HCT116 (cell line): ENCODE measurements at regions not wholly inside any gene's neighbourhood (a gene's known extent, or its start where the extent isn't known, plus 50 kb on each side); places are given as distances from the start of the nearest gene placed in this dataset.

Experiments used
- CTCF ChIP-seq, 3 experiments: fragments of 200-600 bp in 1 of 3; sonication (generic) in 1 of 3; IDR thresholded peaks in 2 of 3; conservative IDR thresholded peaks in 1 of 3; 2 replicates each; pipeline ENCODE4 v1.5.1; 2012 to 2017; ENCODE audit warnings: low read depth in 2 of 3, low read length in 2 of 3, antibody characterized with exemption in 1 of 3, borderline replicate concordance in 1 of 3, control low read depth in 1 of 3, mild to moderate bottlenecking in 1 of 3, mixed read lengths in 1 of 3, mixed run types in 1 of 3, moderate library complexity in 1 of 3; ENCODE audit not compliant: insufficient read depth in 1 of 3
- EZH2 ChIP-seq: fragments of 200-600 bp; sonication (generic); IDR thresholded peaks from 2 replicates; pipeline ENCODE4 v1.6.1; 2017; ENCODE audit warnings: antibody characterized with exemption, mixed run types
- MAX ChIP-seq: IDR thresholded peaks from 2 replicates; pipeline ENCODE4 v1.6.1; 2012
- POLR2A ChIP-seq: IDR thresholded peaks from 2 replicates; pipeline ENCODE4 v1.7.0; 2011; ENCODE audit warnings: borderline replicate concordance; ENCODE audit not compliant: insufficient read depth, insufficient read length; ENCODE audit errors: extremely low read depth
- YY1 ChIP-seq: IDR thresholded peaks from 2 replicates; pipeline ENCODE4 v1.6.1; 2011; ENCODE audit warnings: low read length, low read depth, moderate library complexity, mild to moderate bottlenecking; ENCODE audit not compliant: insufficient replicate concordance; ENCODE audit errors: extremely low read depth
- ZFX ChIP-seq: fragments of 450-650 bp; IDR thresholded peaks from 2 replicates; pipeline ENCODE4 v1.6.1; 2017

GRCh38 chr18:78666666-78667335, 312.8 kb upstream of the SALL3 start:
- TF ChIP-seq CTCF (IDR thresholded peaks at IDR 0.05 in 2 of 3, conservative IDR thresholded peaks at IDR 0.05 in 1 of 3; ENCODE audit: borderline replicate concordance in 1 of 3, insufficient read depth in 1 of 3, low read depth in 2 of 3, low read length in 2 of 3) (no peak), YY1 (no peak), ZFX (no peak), MAX (no peak), POLR2A (no peak), EZH2 (no peak)
